Stimulated activated CD4-positive, alpha-beta T cell treated with anti-CD3 and anti-CD28 coated beads, Interleukin-12 subunit alpha, Interleukin-12 subunit beta, amount 100 ng/mL, for 4 hours (primary cell): ENCODE measurements at regions not wholly inside any gene's neighbourhood (a gene's known extent, or its start where the extent isn't known, plus 50 kb on each side); places are given as distances from the start of the nearest gene placed in this dataset.

ENCODE experiments used
- DNase-seq: peaks from one replicate; pipeline ENCODE4 v3.0.0-alpha.2; 2020

- DNase-seq = no peak
Measured at GRCh38 chr13:90738881-90739280, 608.6 kb upstream of the MIR17HG start.

GRCh38 chr13:90740099-90740498, 607.4 kb upstream of the MIR17HG start:
- no peak for DNase-seq

- DNase-seq = no peak
Measured at GRCh38 chr13:90742381-90742780, 605.1 kb upstream of the MIR17HG start.

- no peak for DNase-seq
Measured at GRCh38 chr13:90746230-90746629, 601.3 kb upstream of the MIR17HG start.

GRCh38 chr13:90750021-90750420, 597.5 kb upstream of the MIR17HG start:
- DNase-seq = no peak

- DNase-seq = no peak
Measured at GRCh38 chr13:90751026-90751425, 596.5 kb upstream of the MIR17HG start.

GRCh38 chr13:90752070-90752469, 595.4 kb upstream of the MIR17HG start:
- DNase-seq = no peak

- DNase-seq = no peak
Measured at GRCh38 chr13:90757127-90757680, 590.3 kb upstream of the MIR17HG start.

- no peak for DNase-seq
Measured at GRCh38 chr13:90760639-90761038, 586.8 kb upstream of the MIR17HG start.

- DNase-seq = no peak
Measured at GRCh38 chr13:90763476-90764150, 583.9 kb upstream of the MIR17HG start.

GRCh38 chr13:90766386-90766902, 581.0 kb upstream of the MIR17HG start:
- no peak for DNase-seq

- DNase-seq = no peak
Measured at GRCh38 chr13:90768116-90768515, 579.4 kb upstream of the MIR17HG start.

GRCh38 chr13:90769387-90769786, 578.1 kb upstream of the MIR17HG start:
- DNase-seq = no peak

- DNase-seq = no peak
Measured at GRCh38 chr13:90770334-90770733, 577.2 kb upstream of the MIR17HG start.

GRCh38 chr13:90773681-90774080, 573.8 kb upstream of the MIR17HG start:
- no peak for DNase-seq

- DNase-seq = no peak
Measured at GRCh38 chr13:90776051-90776748, 571.3 kb upstream of the MIR17HG start.

GRCh38 chr13:90783273-90783672, 564.2 kb upstream of the MIR17HG start:
- DNase-seq = no peak

- no peak for DNase-seq
Measured at GRCh38 chr13:90787007-90787406, 560.5 kb upstream of the MIR17HG start.

GRCh38 chr13:90792335-90792734, 555.2 kb upstream of the MIR17HG start:
- DNase-seq = no peak

GRCh38 chr13:90793261-90793820, 554.1 kb upstream of the MIR17HG start:
- DNase-seq = no peak

GRCh38 chr13:90796474-90796873, 551.0 kb upstream of the MIR17HG start:
- no peak for DNase-seq

- no peak for DNase-seq
Measured at GRCh38 chr13:90797335-90797734, 550.2 kb upstream of the MIR17HG start.

- DNase-seq = no peak
Measured at GRCh38 chr13:90798381-90798780, 549.1 kb upstream of the MIR17HG start.
